ENCODE measurements at regions not wholly inside any gene's neighbourhood (a gene's known extent, or its start where the extent isn't known, plus 50 kb on each side); places are given as distances from the start of the nearest gene placed in this dataset.
"Not testable (repeated sequence)": the region's sequence is repeated elsewhere in the genome, so short reads cannot be mapped to it uniquely, and the experiment has no call there.

GRCh38 chr1:72439036-72439435, 156.7 kb upstream of the NEGR1 start:
- no peak for FAIRE-seq
- DNase-seq (ENCODE audit: low spot score) = no peak

- FAIRE-seq (no peak), DNase-seq (ENCODE audit: low spot score) (no peak)
These were observed 155.9 kb upstream of the NEGR1 start for GRCh38 chr1:72438270-72438669.

GRCh38 chr1:72435025-72435424, 152.7 kb upstream of the NEGR1 start:
- FAIRE-seq (no peak), DNase-seq (ENCODE audit: low spot score) (peak; percentile 35)

GRCh38 chr1:72434070-72434469, 151.7 kb upstream of the NEGR1 start:
- DNase-seq (ENCODE audit: low spot score) = no peak
- FAIRE-seq = no peak

- DNase-seq (ENCODE audit: low spot score) (no peak), FAIRE-seq (no peak)
These were observed 151.3 kb upstream of the NEGR1 start for GRCh38 chr1:72433591-72433990.

- FAIRE-seq (no peak), DNase-seq (ENCODE audit: low spot score) (no peak)
These were observed 150.4 kb upstream of the NEGR1 start for GRCh38 chr1:72432645-72433267.

GRCh38 chr1:72431810-72432209, 149.5 kb upstream of the NEGR1 start:
- DNase-seq (ENCODE audit: low spot score) (no peak), FAIRE-seq (no peak)

GRCh38 chr1:72428276-72428675, 145.9 kb upstream of the NEGR1 start:
- not testable (repeated sequence) for DNase-seq (ENCODE audit: low spot score)

GRCh38 chr1:72419229-72419628, 136.9 kb upstream of the NEGR1 start:
- FAIRE-seq = no peak
- DNase-seq (ENCODE audit: low spot score) = no peak

More at GRCh38 chr1:72428276-72428675, 145.9 kb upstream of the NEGR1 start:
- not testable (repeated sequence) for FAIRE-seq

GRCh38 chr1:72412286-72412685, 129.9 kb upstream of the NEGR1 start:
- DNase-seq (ENCODE audit: low spot score) (peak; percentile 56), FAIRE-seq (no peak)

- no peak for DNase-seq (ENCODE audit: low spot score)
- no peak for FAIRE-seq
These were observed 117.5 kb upstream of the NEGR1 start for GRCh38 chr1:72399807-72400206.

GRCh38 chr1:72397786-72398185, 115.4 kb upstream of the NEGR1 start:
- no peak for FAIRE-seq
- DNase-seq (ENCODE audit: low spot score) = no peak

- DNase-seq (ENCODE audit: low spot score) = no peak
- FAIRE-seq = no peak
These were observed 112.1 kb upstream of the NEGR1 start for GRCh38 chr1:72394457-72394856.

GRCh38 chr1:72379072-72379471, 96.7 kb upstream of the NEGR1 start:
- FAIRE-seq (no peak), DNase-seq (ENCODE audit: low spot score) (no peak)

GRCh38 chr1:72375226-72375625, 92.9 kb upstream of the NEGR1 start:
- FAIRE-seq (no peak), DNase-seq (ENCODE audit: low spot score) (no peak)

- FAIRE-seq (no peak), DNase-seq (ENCODE audit: low spot score) (no peak)
These were observed 89.1 kb upstream of the NEGR1 start for GRCh38 chr1:72371259-72372035.

- not testable (repeated sequence) for DNase-seq (ENCODE audit: low spot score); FAIRE-seq
These were observed 88.5 kb upstream of the NEGR1 start for GRCh38 chr1:72370836-72371235.

- no peak for DNase-seq (ENCODE audit: low spot score)
- FAIRE-seq = no peak
These were observed 86.9 kb upstream of the NEGR1 start for GRCh38 chr1:72369069-72369757.

- FAIRE-seq (no peak), DNase-seq (ENCODE audit: low spot score) (peak; percentile 19)
These were observed 84.1 kb upstream of the NEGR1 start for GRCh38 chr1:72366466-72366865.

- DNase-seq (ENCODE audit: low spot score) (no peak), FAIRE-seq (no peak)
These were observed 83.4 kb upstream of the NEGR1 start for GRCh38 chr1:72365693-72366092.

GRCh38 chr1:72362538-72362937, 80.2 kb upstream of the NEGR1 start:
- DNase-seq (ENCODE audit: low spot score) (no peak), FAIRE-seq (no peak)

- DNase-seq (ENCODE audit: low spot score) (no peak), FAIRE-seq (no peak)
These were observed 75.1 kb upstream of the NEGR1 start for GRCh38 chr1:72357411-72357810.

Measured in RCC 7860 (cell line).